Activated CD8-positive, alpha-beta T cell treated with anti-CD3 and anti-CD28 coated beads for 36 hours (primary cell): ENCODE measurements at regions not wholly inside any gene's neighbourhood (a gene's known extent, or its start where the extent isn't known, plus 50 kb on each side); places are given as distances from the start of the nearest gene placed in this dataset.

ENCODE experiments used
- ATAC-seq: fragments of 200-7000 bp; cut with Tn5 transposase; one replicate; pipeline ENCODE4 v1.10.0; 2021; ENCODE audit warnings: mild to moderate bottlenecking, moderate library complexity
- CTCF ChIA-PET: fragments of 350-600 bp; sonication (Branson Sonifier 250); formaldehyde crosslinking; loops from one replicate; lab custom pipeline; 2021; ENCODE audit warnings: antibody characterized with exemption; lab: Charles Lee
- POLR2A ChIA-PET: fragments of 350-600 bp; sonication (Branson Sonifier 250); formaldehyde crosslinking; loops from one replicate; lab custom pipeline; 2021; ENCODE audit warnings: antibody characterized with exemption; lab: Charles Lee
- DNase-seq: peaks from one replicate; pipeline ENCODE4 v3.0.0-alpha.2; 2020
- H3K27ac Mint-ChIP-seq: one replicate; pipeline ENCODE4 v1.8.0; 2021; ENCODE audit warnings: mild to moderate bottlenecking, mixed read lengths
- H3K27me3 Mint-ChIP-seq: one replicate; pipeline ENCODE4 v1.8.0; 2021; ENCODE audit warnings: mixed read lengths
- H3K36me3 Mint-ChIP-seq: one replicate; pipeline ENCODE4 v1.8.0; 2021; ENCODE audit warnings: low read depth, mixed read lengths
- H3K4me1 Mint-ChIP-seq: one replicate; pipeline ENCODE4 v1.8.0; 2021; ENCODE audit warnings: low read depth, mixed read lengths
- H3K4me3 Mint-ChIP-seq: one replicate; pipeline ENCODE4 v1.8.0; 2021; ENCODE audit warnings: mild to moderate bottlenecking, moderate library complexity, mixed read lengths
- H3K9me3 Mint-ChIP-seq: one replicate; pipeline ENCODE4 v1.8.0; 2021; ENCODE audit warnings: mixed read lengths
- intact Hi-C: fragments of 100-400 bp; cut with micrococcal nuclease; formaldehyde crosslinking; loops from one replicate; pipeline ENCODE4 v1.10.0; 2022
- TF ChIP-seq, protein P1 (sequence below): fragments of 200-600 bp; IDR thresholded peaks from one replicate; pipeline ENCODE4 v1.8.0; 2022; ENCODE audit warnings: antibody characterized with exemption, mild to moderate bottlenecking

DNA sequence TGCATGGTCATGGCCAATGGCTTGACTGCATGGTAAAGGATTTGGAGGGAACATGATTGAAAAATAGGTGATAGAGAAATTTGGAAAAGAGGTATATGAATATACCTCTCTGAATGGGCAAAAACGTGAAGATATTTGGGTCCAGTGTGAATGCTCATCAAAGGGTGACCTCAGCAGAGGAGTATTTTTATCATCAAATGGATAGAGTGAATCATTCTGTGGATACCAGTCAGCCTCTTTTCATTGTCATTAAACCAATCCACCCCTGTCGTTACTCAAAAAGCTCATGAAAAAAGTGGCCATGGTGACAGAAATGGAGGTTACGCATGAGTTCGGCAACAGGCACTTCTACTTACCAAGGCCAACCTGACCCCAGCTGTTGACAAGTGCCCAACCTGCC lies 1074.7 kb downstream of the TSN start:
- Mint-ChIP-seq H3K9me3 (peaks cover 4% of the 10 kb centered on the region), H3K27me3 (no peaks in the 10 kb centered on the region), H3K4me3 (no peak overlapping the region), H3K36me3 (no peaks in the 10 kb centered on the region), H3K27ac (no peak overlapping the region), H3K4me1 (no peaks in the 10 kb centered on the region)
- intact Hi-C loops = no loop called here
- no peak for ATAC-seq
- ChIA-PET CTCF (no interaction called here), POLR2A (no interaction called here)
- TF ChIP-seq, protein P1, sequence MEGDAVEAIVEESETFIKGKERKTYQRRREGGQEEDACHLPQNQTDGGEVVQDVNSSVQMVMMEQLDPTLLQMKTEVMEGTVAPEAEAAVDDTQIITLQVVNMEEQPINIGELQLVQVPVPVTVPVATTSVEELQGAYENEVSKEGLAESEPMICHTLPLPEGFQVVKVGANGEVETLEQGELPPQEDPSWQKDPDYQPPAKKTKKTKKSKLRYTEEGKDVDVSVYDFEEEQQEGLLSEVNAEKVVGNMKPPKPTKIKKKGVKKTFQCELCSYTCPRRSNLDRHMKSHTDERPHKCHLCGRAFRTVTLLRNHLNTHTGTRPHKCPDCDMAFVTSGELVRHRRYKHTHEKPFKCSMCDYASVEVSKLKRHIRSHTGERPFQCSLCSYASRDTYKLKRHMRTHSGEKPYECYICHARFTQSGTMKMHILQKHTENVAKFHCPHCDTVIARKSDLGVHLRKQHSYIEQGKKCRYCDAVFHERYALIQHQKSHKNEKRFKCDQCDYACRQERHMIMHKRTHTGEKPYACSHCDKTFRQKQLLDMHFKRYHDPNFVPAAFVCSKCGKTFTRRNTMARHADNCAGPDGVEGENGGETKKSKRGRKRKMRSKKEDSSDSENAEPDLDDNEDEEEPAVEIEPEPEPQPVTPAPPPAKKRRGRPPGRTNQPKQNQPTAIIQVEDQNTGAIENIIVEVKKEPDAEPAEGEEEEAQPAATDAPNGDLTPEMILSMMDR = no peak
- DNase-seq = no peak

DNA sequence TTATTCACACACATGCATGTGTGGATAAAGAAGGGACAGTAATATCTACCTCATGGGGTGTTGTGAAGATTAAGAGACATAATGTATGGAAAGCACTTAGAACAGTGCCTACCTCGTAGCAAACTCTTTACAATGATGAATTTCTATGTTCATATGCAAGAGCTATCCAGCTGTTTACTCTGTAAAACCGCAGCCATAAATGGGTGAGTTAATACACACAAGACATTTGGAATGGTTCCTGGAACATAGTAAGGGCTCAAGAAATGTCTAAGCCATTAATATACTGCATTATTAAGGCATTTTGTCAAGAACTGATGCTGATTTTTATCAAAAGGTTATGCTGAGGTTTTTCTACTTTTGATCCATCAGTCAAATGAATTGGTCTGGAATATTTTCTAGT lies 1076.2 kb downstream of the TSN start:
- intact Hi-C loops = no loop called here
- ChIA-PET CTCF (no interaction called here), POLR2A (no interaction called here)
- peaks cover 4% of the 10 kb centered on the region for H3K9me3 Mint-ChIP-seq
- H3K4me1 Mint-ChIP-seq = no peaks in the 10 kb centered on the region
- H3K4me3 Mint-ChIP-seq = no peak overlapping the region
- DNase-seq (no peak), ATAC-seq (no peak)
- H3K36me3 Mint-ChIP-seq = no peaks in the 10 kb centered on the region
- H3K27ac Mint-ChIP-seq = no peak overlapping the region
- H3K27me3 Mint-ChIP-seq = no peaks in the 10 kb centered on the region
- TF ChIP-seq, protein P1 = no peak

DNA sequence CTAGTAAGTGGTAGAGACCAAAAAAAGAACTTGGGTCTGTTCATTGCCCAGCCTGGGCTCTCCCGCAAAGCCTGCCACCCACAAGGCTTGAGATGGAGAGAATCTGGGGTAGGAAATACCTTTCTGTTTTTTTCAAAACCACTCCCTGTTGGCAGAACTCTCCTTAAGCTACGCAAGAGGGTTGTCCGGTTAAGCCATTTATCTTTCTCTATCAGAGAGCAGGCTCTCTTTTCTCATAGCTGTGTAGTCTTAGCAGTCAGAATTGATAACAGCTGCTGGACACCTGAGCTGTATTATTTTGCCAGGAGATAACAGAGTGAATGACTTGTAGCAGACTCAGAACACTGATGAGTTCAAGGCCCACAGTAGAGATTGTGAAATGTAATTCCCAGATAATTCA lies 1088.1 kb downstream of the TSN start:
- H3K4me3 Mint-ChIP-seq = no peak overlapping the region
- H3K36me3 Mint-ChIP-seq = no peaks in the 10 kb centered on the region
- no peak for DNase-seq
- TF ChIP-seq, protein P1 = no peak
- H3K9me3 Mint-ChIP-seq = peaks cover 11% of the 10 kb centered on the region
- POLR2A ChIA-PET = no interaction called here
- CTCF ChIA-PET = interaction anchor here (0.6 kb wide), 1 partner anchor 9 kb away, joined by 3 read pairs; no protein-coding TSS in a partner anchor
- no peaks in the 10 kb centered on the region for H3K4me1 Mint-ChIP-seq
- ATAC-seq = no peak
- intact Hi-C loops = no loop called here
- H3K27ac Mint-ChIP-seq = no peak overlapping the region
- H3K27me3 Mint-ChIP-seq = no peaks in the 10 kb centered on the region

DNA sequence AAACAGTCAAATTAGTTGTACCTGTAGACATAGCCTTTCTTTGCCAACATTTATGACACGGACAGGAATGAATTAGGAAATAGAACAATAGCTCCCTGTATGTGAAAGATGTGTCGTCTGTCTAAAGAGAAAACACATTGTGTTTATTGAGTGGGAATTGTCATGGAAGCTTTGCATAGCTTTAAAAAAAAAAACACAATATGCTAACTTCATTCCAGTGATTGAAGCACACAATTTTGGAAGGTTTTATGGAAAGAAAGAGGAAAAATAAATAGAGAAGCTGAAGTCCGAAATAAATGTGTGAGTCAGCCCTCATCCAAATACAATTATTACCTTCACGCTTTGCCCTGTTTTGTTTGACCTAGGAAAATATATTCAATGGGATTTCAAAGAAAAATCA lies 1095.7 kb downstream of the TSN start:
- no peaks in the 10 kb centered on the region for H3K4me1 Mint-ChIP-seq
- TF ChIP-seq, protein P1 = no peak
- no peaks in the 10 kb centered on the region for H3K27me3 Mint-ChIP-seq
- POLR2A ChIA-PET = no interaction called here
- no peaks in the 10 kb centered on the region for H3K36me3 Mint-ChIP-seq
- CTCF ChIA-PET = no interaction called here
- peaks cover 5% of the 10 kb centered on the region for H3K9me3 Mint-ChIP-seq
- no peak overlapping the region for H3K4me3 Mint-ChIP-seq
- no peak overlapping the region for H3K27ac Mint-ChIP-seq
- intact Hi-C loops = no loop called here
- ATAC-seq (no peak), DNase-seq (no peak)

DNA sequence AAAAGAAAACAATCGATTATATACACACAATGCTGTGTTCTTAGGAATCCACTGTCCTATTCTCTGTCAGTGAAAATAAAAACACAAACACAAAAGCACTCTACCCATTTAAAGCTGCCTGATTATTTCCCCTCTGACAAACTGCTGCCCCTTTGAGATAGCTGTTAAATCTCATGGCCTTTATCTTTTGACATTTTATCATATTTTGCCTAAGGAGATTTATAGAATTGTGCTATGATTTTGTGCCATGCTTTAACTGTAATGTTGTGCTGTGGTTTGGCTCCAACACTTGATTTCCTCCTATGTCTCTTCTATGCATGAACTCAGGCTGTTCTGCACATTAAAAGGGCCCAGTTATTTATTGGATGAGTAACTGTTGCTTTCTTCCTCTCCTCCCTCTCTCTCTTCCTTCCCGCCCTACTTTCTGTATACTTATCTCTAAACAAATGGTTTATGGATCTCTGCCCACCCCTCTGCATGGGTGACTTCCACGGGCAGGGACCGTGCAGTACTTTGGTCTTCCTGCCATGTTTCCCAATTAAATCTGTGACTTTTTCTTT lies 1096.6 kb downstream of the TSN start:
- Mint-ChIP-seq H3K4me1 (no peaks in the 10 kb centered on the region), H3K9me3 (peaks cover 5% of the 10 kb centered on the region), H3K36me3 (no peaks in the 10 kb centered on the region), H3K27ac (no peak overlapping the region), H3K4me3 (no peak overlapping the region), H3K27me3 (no peaks in the 10 kb centered on the region)
- DNase-seq (no peak), ATAC-seq (no peak)
- ChIA-PET CTCF (no interaction called here), POLR2A (no interaction called here)
- TF ChIP-seq, protein P1 = no peak
- intact Hi-C loops = no loop called here
